Stimulated activated CD4-positive, alpha-beta T cell treated with anti-CD3 and anti-CD28 coated beads, Interleukin-1b, Interleukin-23, amount 100 ng/mL, for 4 hours (primary cell): ENCODE measurements at regions not wholly inside any gene's neighbourhood (a gene's known extent, or its start where the extent isn't known, plus 50 kb on each side); places are given as distances from the start of the nearest gene placed in this dataset.
"Not testable (repeated sequence)": the region's sequence is repeated elsewhere in the genome, so short reads cannot be mapped to it uniquely, and the experiment has no call there.

Experiments
- DNase-seq, 2 donors: peaks; one replicate each; pipeline ENCODE4 v3.0.0-alpha.2; 2020; ENCODE audit warnings: low read depth in 2 of 2

GRCh38 chr5:79924936-79925893 is 65.8 kb downstream of the MTX3 start:
- peak in 1 of 2 donors; percentile 3 for DNase-seq

- no peak for DNase-seq
Observed at GRCh38 chr5:79923431-79923830, 67.6 kb downstream of the MTX3 start.

GRCh38 chr5:79922626-79923025 is 68.4 kb downstream of the MTX3 start:
- no peak for DNase-seq

GRCh38 chr5:79907452-79907851 is 83.6 kb downstream of the MTX3 start:
- not testable (repeated sequence) for DNase-seq

DNA sequence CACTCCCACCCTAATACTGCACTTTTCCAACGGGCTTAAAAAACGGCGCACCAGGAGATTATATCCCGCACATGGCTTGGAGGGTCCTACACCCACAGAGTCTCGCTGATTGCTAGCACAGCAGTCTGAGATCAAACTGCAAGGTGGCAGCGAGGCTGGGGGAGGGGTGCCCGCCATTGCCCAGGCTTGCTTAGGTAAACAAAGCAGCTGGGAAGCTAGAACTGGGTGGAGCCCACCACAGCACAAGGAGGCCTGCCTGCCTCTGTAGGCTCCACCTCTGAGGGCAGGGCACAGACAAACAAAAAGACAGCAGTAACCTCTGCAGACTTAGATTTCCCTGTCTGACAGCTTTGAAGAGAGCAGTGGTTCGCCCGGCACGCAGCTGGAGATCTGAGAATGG is 88.5 kb downstream of the MTX3 start:
- DNase-seq, result not testable (repeated sequence)

DNA sequence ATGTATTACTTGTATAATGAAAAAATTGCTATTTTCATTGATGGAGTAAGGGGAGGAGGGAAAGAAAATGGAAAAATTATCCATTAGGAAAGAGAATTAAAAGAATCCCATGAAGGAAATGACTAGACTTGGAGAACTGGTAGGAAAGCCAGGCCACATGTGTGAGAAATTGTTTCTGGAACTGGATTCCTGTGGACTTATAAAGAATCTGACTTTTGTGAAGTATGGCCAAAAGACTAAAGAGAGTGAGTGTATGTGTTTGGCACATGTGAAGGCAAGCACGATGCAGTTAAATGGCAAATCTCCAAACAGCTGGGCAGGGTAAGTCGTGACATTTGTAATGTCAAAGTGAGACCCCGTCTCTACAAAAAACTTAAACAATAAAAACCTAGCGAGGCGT is 89.4 kb downstream of the MTX3 start:
- no peak for DNase-seq

GRCh38 chr5:79898611-79899010 is 92.5 kb downstream of the MTX3 start:
- DNase-seq, result no peak

DNA sequence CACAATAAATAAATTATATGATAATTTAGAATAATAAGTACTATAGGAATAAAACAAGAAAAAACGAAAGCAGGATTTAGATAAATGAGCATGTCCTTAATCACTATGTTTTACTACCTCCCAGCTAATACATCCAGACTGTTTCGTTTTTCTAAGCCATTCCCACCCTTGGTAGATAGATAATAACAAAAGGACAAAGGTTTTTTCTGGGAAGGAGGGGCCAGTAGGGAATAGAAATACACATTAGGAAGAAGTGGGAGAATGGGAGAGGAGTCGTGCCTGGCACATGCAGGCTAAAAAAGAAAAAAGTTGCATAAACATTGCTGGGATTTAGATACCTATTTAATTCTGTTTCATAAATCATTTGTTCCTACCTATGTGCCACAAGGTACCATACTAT is 97.1 kb downstream of the MTX3 start:
- DNase-seq, result no peak

GRCh38 chr5:79893485-79893884 is 97.6 kb downstream of the MTX3 start:
- no peak for DNase-seq

DNA sequence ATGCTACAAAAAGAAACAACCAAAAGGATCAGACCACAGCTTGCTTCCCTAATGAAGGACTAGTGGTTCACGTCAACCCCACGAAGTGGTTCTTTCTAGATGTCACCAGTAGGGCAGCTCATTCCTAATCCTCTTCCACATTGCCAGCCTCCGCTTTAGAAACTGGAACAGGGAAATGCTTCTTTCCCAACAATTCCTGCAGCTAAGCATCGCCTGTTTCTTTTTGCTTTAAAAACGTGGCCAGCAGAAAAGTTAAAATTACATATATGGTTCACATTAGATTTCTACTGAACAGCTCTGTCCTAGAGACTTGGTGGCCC is 100.2 kb downstream of the MTX3 start:
- DNase-seq, result no peak

GRCh38 chr5:79890119-79890929 is 100.7 kb downstream of the MTX3 start:
- DNase-seq, result no peak

DNA sequence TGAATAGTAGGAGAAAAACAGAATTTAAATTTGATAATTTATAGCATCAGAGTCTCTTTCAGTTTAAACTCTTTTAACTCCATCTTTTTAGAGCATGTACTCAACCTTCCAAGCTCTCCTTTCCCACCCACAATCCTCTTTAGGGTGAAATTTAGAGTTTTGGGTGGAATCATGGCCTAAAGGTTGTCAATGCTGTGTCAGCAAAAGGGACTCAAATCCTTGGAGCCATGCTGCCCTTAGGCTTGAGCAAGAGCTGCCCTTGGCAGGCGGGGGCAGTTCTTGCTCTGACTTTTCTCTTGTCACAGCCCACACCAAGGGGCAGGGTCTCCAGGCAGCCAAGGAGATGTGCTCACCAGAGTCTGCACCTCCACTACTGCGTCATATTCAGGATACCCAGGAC is 102.4 kb downstream of the MTX3 start:
- no peak for DNase-seq

- DNase-seq, result no peak
Observed at GRCh38 chr5:79886925-79887655, 104.0 kb downstream of the MTX3 start.

DNA sequence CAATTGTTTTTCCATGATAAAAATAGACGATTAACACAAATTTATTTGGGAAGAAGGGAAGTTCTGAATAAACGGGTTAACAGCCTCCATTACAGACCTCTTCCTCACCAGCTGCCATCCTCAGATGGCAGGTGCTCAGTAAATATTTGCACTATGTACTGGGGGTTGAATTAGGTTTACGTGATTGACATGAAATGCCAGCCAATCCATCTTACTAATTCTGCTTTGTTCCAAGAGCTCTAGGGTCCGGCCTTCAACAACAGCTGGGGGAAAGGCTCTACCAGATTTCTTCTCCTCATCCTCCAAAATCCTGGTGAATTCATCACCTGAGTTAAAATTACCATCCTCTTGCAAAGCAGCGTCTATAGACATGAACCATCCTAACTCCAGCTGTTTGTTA is 104.6 kb downstream of the MTX3 start:
- DNase-seq, result no peak

- DNase-seq, result not testable (repeated sequence)
Observed at GRCh38 chr5:79879880-79880279, 111.2 kb downstream of the MTX3 start.

DNA sequence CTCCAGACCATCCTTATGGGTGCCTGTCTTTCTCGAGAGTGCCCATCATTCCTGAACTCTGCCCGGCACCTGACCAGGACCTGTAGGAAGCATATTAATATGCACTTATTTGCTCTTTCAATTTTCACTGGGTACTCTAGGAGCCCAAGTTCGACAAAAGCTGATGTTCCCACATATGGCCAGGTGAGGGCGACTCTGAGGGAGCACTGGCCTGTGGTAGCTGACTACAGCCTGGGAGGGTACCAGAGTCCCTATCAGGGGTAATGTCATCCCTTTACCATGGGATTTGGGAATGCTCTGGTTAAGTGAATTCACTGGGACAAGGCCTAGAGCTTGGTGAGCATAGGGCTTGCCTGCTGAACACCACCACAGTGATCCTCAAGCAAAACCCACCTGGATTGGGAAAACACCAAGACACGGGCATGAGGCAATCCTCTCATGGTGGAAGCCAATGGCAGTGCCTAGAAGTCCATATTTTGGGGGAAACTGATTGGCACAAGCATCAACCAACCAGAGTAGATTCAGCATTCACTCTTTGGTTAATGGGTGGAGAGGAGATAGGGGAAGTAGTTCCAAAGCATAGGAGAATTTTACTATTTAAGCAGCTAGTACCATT is 112.2 kb downstream of the MTX3 start:
- DNase-seq, result peak in 1 of 2 donors; percentile 23

GRCh38 chr5:79878136-79878679 is 112.9 kb downstream of the MTX3 start:
- no peak for DNase-seq

- no peak for DNase-seq
Observed at GRCh38 chr5:79876456-79876855, 114.6 kb downstream of the MTX3 start.

DNA sequence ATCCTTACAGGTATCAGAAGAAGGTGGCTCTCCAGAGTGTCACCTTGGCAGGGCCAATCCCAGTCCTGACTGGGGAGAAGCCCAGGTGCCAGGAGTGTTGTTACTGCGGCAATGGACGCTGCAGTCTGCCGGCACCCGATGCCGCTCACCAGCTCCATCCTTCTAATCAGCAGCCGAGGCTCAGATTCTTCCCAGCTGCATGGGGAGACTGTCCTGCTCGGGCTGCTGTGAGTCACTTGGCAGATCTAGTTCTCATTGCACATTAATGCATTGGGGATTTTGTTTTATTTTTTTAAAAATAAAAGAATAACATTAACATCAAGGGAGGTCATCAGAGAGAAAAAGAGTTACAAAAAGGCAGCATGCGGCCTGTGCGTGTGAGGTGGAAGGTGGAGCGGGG is 115.8 kb downstream of the MTX3 start:
- no peak for DNase-seq

DNA sequence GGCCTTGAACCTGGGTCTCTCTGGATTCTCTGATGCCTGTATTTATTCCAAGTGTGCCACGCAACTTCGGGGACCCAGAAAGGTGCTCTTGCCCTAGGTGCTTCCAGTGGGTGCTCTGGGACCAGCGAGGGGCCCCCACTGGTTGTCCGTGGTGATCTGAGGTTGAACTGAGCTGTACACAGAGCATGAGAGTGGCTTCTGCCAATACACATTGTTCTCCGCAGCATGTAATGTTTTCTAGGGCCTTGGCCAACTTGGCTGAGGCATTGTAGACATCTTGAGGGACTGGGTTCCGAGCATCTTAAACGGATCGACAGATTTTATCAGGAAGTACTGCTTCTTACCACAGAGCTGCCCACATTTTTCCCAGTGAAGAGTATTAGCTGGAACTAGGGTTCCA is 117.9 kb downstream of the MTX3 start:
- DNase-seq, result no peak

GRCh38 chr5:79872291-79872690 is 118.8 kb downstream of the MTX3 start:
- DNase-seq, result no peak
